Glutamatergic neuron (in vitro differentiated cells): ENCODE measurements at regions not wholly inside any gene's neighbourhood (a gene's known extent, or its start where the extent isn't known, plus 50 kb on each side); places are given as distances from the start of the nearest gene placed in this dataset.

Experiments
- DNase-seq: peaks from one replicate; pipeline ENCODE4 v3.0.0; 2022
- H3K27ac Mint-ChIP-seq: one replicate; pipeline ENCODE4 v1.8.0; 2020; ENCODE audit warnings: mild to moderate bottlenecking, mixed read lengths, inconsistent platforms; ENCODE audit not compliant: unreplicated experiment
- H3K27me3 Mint-ChIP-seq: one replicate; pipeline ENCODE4 v1.8.0; 2020; ENCODE audit warnings: mild to moderate bottlenecking, moderate library complexity, mixed read lengths, inconsistent platforms; ENCODE audit not compliant: unreplicated experiment
- H3K36me3 Mint-ChIP-seq: one replicate; pipeline ENCODE4 v1.8.0; 2020; ENCODE audit warnings: mild to moderate bottlenecking, mixed read lengths, inconsistent platforms; ENCODE audit not compliant: unreplicated experiment
- H3K4me1 Mint-ChIP-seq: one replicate; pipeline ENCODE4 v1.8.0; 2020; ENCODE audit warnings: mild to moderate bottlenecking, low read depth, mixed read lengths, inconsistent platforms; ENCODE audit not compliant: unreplicated experiment
- H3K4me3 Mint-ChIP-seq: one replicate; pipeline ENCODE4 v1.8.0; 2020; ENCODE audit warnings: mild to moderate bottlenecking, mixed read lengths, inconsistent platforms; ENCODE audit not compliant: unreplicated experiment
- H3K9me3 Mint-ChIP-seq: one replicate; pipeline ENCODE4 v1.8.0; 2020; ENCODE audit warnings: mild to moderate bottlenecking, moderate library complexity, mixed read lengths, inconsistent platforms; ENCODE audit not compliant: unreplicated experiment
- TF ChIP-seq, protein P1 (sequence below): fragments of 200-600 bp; sonication (generic); IDR thresholded peaks from one replicate; pipeline ENCODE4 v1.5.0; 2021; ENCODE audit not compliant: partially characterized antibody, unreplicated experiment

DNA sequence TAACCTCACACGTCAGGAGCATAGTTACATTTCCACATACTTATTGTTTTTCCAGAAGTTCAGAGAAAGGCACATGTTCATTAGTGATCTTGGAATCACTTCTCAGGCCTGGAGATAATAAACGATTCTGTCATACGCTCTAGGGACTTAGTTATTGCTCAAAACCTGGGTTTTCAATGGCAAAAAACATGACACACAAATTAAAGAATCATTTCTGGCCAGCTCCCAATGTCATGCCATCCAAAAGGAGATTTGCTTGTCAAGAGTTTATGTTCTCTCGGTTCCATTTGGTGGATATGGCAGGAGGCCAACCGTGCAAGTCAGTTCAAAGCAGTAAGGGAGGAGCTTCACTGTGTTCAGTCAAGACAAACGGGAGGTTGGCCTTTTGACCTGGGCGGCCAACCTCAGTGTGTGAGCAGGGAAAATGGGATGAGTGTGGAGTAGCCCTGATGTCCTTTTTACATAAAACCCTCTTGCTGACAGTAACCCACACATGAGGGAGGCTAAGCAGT, 123.4 kb downstream of the NXNL2 start:
- no peak overlapping the region for H3K27ac Mint-ChIP-seq
- H3K4me3 Mint-ChIP-seq: no peak overlapping the region
- no peak for DNase-seq
- H3K27me3 Mint-ChIP-seq: no peaks in the 10 kb centered on the region
- no peaks in the 10 kb centered on the region for H3K36me3 Mint-ChIP-seq
- peaks cover 2% of the 10 kb centered on the region for H3K9me3 Mint-ChIP-seq
- no peaks in the 10 kb centered on the region for H3K4me1 Mint-ChIP-seq
- TF ChIP-seq, protein P1, sequence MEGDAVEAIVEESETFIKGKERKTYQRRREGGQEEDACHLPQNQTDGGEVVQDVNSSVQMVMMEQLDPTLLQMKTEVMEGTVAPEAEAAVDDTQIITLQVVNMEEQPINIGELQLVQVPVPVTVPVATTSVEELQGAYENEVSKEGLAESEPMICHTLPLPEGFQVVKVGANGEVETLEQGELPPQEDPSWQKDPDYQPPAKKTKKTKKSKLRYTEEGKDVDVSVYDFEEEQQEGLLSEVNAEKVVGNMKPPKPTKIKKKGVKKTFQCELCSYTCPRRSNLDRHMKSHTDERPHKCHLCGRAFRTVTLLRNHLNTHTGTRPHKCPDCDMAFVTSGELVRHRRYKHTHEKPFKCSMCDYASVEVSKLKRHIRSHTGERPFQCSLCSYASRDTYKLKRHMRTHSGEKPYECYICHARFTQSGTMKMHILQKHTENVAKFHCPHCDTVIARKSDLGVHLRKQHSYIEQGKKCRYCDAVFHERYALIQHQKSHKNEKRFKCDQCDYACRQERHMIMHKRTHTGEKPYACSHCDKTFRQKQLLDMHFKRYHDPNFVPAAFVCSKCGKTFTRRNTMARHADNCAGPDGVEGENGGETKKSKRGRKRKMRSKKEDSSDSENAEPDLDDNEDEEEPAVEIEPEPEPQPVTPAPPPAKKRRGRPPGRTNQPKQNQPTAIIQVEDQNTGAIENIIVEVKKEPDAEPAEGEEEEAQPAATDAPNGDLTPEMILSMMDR: no peak

DNA sequence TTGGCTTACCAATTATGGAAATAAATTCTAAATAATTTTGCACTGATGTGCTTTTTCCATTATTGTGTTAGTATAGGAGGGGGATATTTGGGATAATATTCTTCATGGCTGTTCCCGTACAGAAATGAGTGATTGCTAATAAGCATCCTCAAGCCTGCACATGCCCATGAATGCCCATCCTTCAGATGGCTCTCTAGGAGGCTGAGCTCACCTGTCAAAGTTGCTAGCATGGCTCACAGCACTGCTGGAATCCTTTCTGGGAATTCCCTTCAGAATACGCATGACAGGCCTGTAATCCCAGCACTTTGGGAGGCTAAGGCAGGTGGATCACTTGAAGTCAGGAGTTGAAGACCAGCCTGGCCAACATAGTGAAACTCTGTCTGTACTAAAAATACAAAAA, 124.1 kb downstream of the NXNL2 start:
- no peak for DNase-seq
- H3K4me3 Mint-ChIP-seq: no peak overlapping the region
- H3K27ac Mint-ChIP-seq: no peak overlapping the region
- H3K27me3 Mint-ChIP-seq: no peaks in the 10 kb centered on the region
- H3K36me3 Mint-ChIP-seq: no peaks in the 10 kb centered on the region
- TF ChIP-seq, protein P1: no peak
- no peaks in the 10 kb centered on the region for H3K4me1 Mint-ChIP-seq
- peaks cover 2% of the 10 kb centered on the region for H3K9me3 Mint-ChIP-seq

DNA sequence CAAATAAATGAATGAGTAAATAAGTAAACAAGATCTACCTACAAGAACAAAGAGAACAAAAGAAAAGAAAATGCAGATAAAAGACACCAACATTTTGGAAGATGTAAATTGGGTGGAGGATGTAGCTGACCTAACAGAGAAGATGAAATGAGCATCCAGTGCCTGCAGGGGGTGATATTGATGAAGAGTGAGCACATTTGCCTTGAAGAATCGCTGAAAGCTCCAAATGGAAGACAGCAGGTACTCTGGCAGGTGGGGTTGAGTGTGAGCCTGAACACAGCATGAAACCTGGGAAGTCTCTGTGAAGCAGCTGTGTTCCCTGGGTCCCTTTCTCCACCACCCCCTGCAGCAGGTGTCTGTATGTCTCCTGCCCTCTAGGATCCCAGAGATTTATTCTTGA, 125.6 kb downstream of the NXNL2 start:
- H3K36me3 Mint-ChIP-seq: no peaks in the 10 kb centered on the region
- peaks cover 2% of the 10 kb centered on the region for H3K9me3 Mint-ChIP-seq
- no peaks in the 10 kb centered on the region for H3K4me1 Mint-ChIP-seq
- no peak overlapping the region for H3K4me3 Mint-ChIP-seq
- no peak overlapping the region for H3K27ac Mint-ChIP-seq
- H3K27me3 Mint-ChIP-seq: no peaks in the 10 kb centered on the region
- TF ChIP-seq, protein P1: peak; percentile 54
- DNase-seq: peak; percentile 43

DNA sequence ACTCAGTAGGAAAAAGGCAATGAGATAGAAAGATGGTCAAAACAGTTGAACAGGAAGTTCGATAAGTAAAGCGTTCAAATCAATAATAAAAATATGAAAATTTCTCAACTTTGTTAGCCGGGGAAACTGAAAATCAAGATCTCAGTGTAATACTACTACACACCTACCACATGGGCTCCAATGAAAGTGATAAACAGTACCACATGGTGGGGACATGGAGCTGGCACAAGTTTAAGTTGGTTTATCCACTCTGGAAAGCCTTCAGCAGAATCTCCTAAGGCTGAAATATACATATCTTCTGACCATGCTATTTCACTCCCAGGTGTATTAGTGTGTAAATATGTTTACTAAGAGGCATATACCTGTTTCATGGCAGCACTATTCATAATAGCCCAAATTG, 126.8 kb downstream of the NXNL2 start:
- DNase-seq: no peak
- Mint-ChIP-seq H3K4me3 (no peak overlapping the region), H3K36me3 (no peaks in the 10 kb centered on the region), H3K27me3 (no peaks in the 10 kb centered on the region), H3K27ac (no peak overlapping the region), H3K9me3 (peaks cover 2% of the 10 kb centered on the region), H3K4me1 (no peaks in the 10 kb centered on the region)
- TF ChIP-seq, protein P1: no peak

DNA sequence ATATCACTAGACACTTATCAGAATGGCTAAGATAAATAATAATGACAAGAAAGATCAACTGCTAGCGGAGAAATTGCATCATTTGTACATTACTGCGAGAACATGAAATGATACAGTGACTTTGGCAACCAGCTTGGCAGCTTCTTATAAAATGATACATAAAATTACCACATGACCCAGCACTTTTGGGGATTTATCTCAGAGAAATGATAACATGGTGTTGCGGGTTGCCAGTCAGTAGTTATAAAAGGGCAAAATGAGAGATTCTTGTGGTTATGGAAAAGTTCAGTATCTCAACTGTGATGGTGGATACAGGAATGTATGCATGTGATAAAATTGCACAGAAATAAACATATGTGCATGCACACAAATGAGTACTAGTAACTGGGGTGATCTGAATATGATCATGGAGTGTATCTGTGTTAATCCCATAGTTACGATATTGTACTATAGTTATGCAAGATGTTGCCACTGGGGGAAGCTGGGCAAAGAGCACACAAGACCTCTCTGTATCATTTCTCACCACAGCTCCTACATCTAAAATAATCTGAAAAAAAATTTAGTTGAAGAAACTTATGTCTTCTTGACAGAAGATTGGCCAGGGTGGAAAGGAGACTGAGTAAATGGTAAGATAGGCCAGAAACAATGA, 128.9 kb downstream of the NXNL2 start:
- no peak overlapping the region for H3K27ac Mint-ChIP-seq
- DNase-seq: no peak
- no peak overlapping the region for H3K4me3 Mint-ChIP-seq
- H3K9me3 Mint-ChIP-seq: peaks cover 2% of the 10 kb centered on the region
- no peaks in the 10 kb centered on the region for H3K4me1 Mint-ChIP-seq
- TF ChIP-seq, protein P1: no peak
- H3K27me3 Mint-ChIP-seq: no peaks in the 10 kb centered on the region
- no peaks in the 10 kb centered on the region for H3K36me3 Mint-ChIP-seq
